ACC112 (cell line): ENCODE measurements at regions not wholly inside any gene's neighbourhood (a gene's known extent, or its start where the extent isn't known, plus 50 kb on each side); places are given as distances from the start of the nearest gene placed in this dataset.
"Not testable (repeated sequence)": the region's sequence is repeated elsewhere in the genome, so short reads cannot be mapped to it uniquely, and the experiment has no call there.

Source experiments
- H2AFZ ChIP-seq: fragments of 200-600 bp; sonication (generic); one replicate; pipeline ENCODE4 v1.6.0; 2017; ENCODE audit warnings: antibody characterized with exemption, low read length; ENCODE audit not compliant: unreplicated experiment
- H3K27ac ChIP-seq: fragments of 200-600 bp; sonication (generic); 2 replicates; pipeline ENCODE4 v1.5.1; 2014; ENCODE audit warnings: low read depth, mild to moderate bottlenecking, antibody characterized with exemption, low read length, moderate library complexity
- H3K27me3 ChIP-seq: fragments of 200-600 bp; sonication (generic); 2 replicates; pipeline ENCODE4 v1.6.1; 2014; ENCODE audit warnings: mild to moderate bottlenecking, antibody characterized with exemption, low read length, moderate library complexity, mixed read lengths; ENCODE audit not compliant: insufficient read depth
- H3K36me3 ChIP-seq: fragments of 200-600 bp; sonication (generic); 2 replicates; pipeline ENCODE4 v1.6.1; 2016; ENCODE audit warnings: mild to moderate bottlenecking, antibody characterized with exemption, low read length, moderate library complexity, mixed read lengths; ENCODE audit not compliant: insufficient read depth
- H3K4me1 ChIP-seq: fragments of 200-600 bp; sonication (generic); one replicate; pipeline ENCODE4 v1.6.1; 2016; ENCODE audit warnings: low read length, mixed read lengths; ENCODE audit not compliant: insufficient read depth, unreplicated experiment, control insufficient read depth
- H3K4me3 ChIP-seq: fragments of 200-600 bp; sonication (generic); 2 replicates; pipeline ENCODE4 v1.5.1; 2014; ENCODE audit warnings: mild to moderate bottlenecking, low read depth, low read length
- H3K79me2 ChIP-seq: fragments of 200-600 bp; sonication (generic); one replicate; pipeline ENCODE4 v1.6.0; 2016; ENCODE audit warnings: low read length; ENCODE audit not compliant: control insufficient read depth, unreplicated experiment, insufficient read depth

DNA sequence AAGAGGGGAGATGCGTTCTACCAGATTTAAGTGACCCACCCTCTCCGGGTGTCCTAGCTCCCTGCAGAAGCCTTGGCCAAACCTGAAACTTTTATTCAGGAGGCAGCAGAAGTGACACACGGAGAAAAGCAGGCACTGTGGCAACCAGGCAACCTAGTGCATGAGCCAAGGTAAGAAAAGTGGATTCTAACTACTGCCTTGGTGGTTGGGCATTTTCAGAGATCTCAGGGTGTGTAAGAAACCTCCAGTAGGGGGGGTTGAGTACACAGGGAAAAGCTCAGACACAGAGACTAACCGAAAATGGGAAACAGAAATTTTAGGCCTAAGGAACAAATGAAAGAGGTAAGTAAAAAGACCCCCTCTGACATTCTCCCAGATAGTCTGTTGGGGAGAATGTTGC lies 645.7 kb downstream of the ANKRD7 start:
- H2AFZ ChIP-seq: no peak overlapping the region
- no peaks in the 10 kb centered on the region for H3K36me3 ChIP-seq

DNA sequence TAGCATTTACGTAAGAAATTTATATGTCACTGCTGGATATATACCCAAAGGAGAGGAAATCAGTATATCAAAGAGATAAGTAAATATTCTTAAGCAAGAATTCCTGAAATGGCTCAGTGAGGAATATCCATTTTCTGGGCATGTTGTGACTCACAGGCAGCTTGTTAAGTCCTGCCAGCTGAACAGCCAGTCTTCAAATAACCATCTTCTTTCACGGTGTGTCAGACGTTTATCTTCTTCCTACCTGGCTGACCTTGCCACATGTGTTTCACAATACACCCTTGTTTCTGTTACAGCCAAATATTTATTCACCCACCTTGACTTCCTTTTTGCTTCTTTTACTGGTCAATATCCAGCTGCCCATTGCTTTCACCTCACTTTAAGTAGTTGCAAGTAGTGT lies 648.1 kb downstream of the ANKRD7 start:
- no peak overlapping the region for H2AFZ ChIP-seq
- H3K27ac ChIP-seq: no peak overlapping the region
- no peaks in the 10 kb centered on the region for H3K79me2 ChIP-seq
- H3K36me3 ChIP-seq: no peaks in the 10 kb centered on the region
- H3K27me3 ChIP-seq: no peaks in the 10 kb centered on the region
- H3K4me1 ChIP-seq: no peaks in the 10 kb centered on the region
- H3K4me3 ChIP-seq: no peak overlapping the region

More for the DNA sequence above, 645.7 kb downstream of the ANKRD7 start:
- H3K4me1 ChIP-seq: no peaks in the 10 kb centered on the region
- H3K79me2 ChIP-seq: no peaks in the 10 kb centered on the region
- no peaks in the 10 kb centered on the region for H3K27me3 ChIP-seq
- H3K27ac ChIP-seq: no peak overlapping the region
- H3K4me3 ChIP-seq: no peak overlapping the region

DNA sequence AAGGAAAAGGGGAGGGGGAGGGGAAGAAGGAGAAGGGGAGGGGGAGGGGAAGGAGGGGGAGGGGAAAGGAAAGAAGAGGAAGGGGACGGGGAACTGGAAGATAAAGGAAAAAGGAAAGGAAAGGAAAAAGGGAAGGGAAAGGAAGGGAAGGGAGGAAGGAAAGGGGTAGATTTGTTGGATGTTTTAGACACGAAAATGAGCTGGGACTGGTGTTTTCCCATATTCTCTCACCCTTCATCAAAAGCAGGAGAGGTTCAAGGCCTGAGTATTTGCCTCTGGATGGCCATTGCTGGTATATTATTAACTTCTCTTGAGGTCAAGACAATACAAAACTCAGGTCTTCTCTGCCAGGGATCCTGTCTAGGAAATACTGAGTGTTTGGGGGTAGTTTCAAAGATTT lies 652.7 kb downstream of the ANKRD7 start:
- Histone ChIP-seq H2AFZ (no peak overlapping the region), H3K27me3 (no peaks in the 10 kb centered on the region), H3K4me3 (no peak overlapping the region), H3K4me1 (no peaks in the 10 kb centered on the region), H3K36me3 (no peaks in the 10 kb centered on the region), H3K79me2 (no peaks in the 10 kb centered on the region), H3K27ac (no peak overlapping the region)

- Histone ChIP-seq H3K79me2 (no peaks in the 10 kb centered on the region), H3K36me3 (no peaks in the 10 kb centered on the region), H2AFZ (no peak overlapping the region), H3K27me3 (no peaks in the 10 kb centered on the region), H3K27ac (no peak overlapping the region), H3K4me3 (no peak overlapping the region), H3K4me1 (no peaks in the 10 kb centered on the region)
Observed at GRCh38 chr7:118878336-118878735, 653.8 kb downstream of the ANKRD7 start.

DNA sequence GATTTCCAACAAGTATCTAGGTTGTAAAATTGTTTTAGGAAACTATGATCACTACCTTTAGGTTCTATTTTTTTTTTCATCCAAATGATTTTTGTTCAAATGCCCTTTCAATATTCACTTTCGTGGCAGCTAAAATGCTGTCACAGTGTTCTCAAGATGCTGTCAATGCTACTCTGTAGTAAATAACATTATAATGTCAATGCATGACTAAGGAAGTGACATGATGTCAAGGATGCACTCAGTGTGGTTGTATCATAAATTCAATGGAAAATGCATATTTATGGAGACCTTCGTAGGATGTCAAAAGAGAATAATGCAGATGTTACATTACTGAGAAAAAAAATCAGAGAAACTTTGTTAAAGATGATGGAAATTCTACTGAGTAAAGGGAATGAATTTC lies 673.8 kb downstream of the ANKRD7 start:
- H3K79me2 ChIP-seq: no peaks in the 10 kb centered on the region
- H2AFZ ChIP-seq: no peak overlapping the region
- H3K36me3 ChIP-seq: no peaks in the 10 kb centered on the region
- no peaks in the 10 kb centered on the region for H3K27me3 ChIP-seq
- H3K4me1 ChIP-seq: no peaks in the 10 kb centered on the region
- no peak overlapping the region for H3K4me3 ChIP-seq
- H3K27ac ChIP-seq: no peak overlapping the region

GRCh38 chr7:118902600-118902999 lies 678.1 kb downstream of the ANKRD7 start:
- Histone ChIP-seq H3K27me3 (no peaks in the 10 kb centered on the region), H2AFZ (no peak overlapping the region)

GRCh38 chr7:118907911-118908527 lies 683.5 kb downstream of the ANKRD7 start:
- Histone ChIP-seq H3K79me2 (no peaks in the 10 kb centered on the region), H3K27ac (no peak overlapping the region), H3K4me3 (no peak overlapping the region), H2AFZ (no peak overlapping the region), H3K27me3 (no peaks in the 10 kb centered on the region; the same call in 1 of the 2 replicates), H3K4me1 (no peaks in the 10 kb centered on the region), H3K36me3 (no peaks in the 10 kb centered on the region)

More at GRCh38 chr7:118902600-118902999, 678.1 kb downstream of the ANKRD7 start:
- Histone ChIP-seq H3K4me1 (no peaks in the 10 kb centered on the region), H3K27ac (no peak overlapping the region), H3K79me2 (no peaks in the 10 kb centered on the region), H3K4me3 (no peak overlapping the region), H3K36me3 (no peaks in the 10 kb centered on the region)

DNA sequence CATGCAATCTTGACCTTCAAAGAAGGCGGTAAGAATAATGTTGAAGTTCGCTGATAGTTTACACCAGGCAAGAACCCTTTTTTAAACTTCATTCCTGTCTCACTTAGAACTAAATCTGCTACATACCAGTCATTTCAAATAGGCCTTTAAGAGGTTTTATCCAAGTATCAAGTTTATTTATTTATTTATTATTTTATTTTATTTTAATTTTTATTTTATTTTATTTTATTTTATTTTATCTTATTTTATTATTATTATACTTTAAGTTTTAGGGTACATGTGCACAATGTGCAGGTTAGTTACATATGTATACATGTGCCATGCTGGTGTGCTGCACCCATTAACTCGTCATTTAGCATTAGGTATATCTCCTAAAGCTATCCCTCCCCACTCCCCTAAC lies 691.6 kb downstream of the ANKRD7 start:
- H3K36me3 ChIP-seq, H3K79me2 ChIP-seq, H2AFZ ChIP-seq, H3K27me3 ChIP-seq, H3K4me3 ChIP-seq, H3K27ac ChIP-seq, H3K4me1 ChIP-seq: not testable (repeated sequence)

GRCh38 chr7:118918556-118918955 lies 694.1 kb downstream of the ANKRD7 start:
- Histone ChIP-seq H3K27ac (no peak overlapping the region), H2AFZ (no peak overlapping the region), H3K36me3 (no peaks in the 10 kb centered on the region), H3K79me2 (no peaks in the 10 kb centered on the region), H3K27me3 (no peaks in the 10 kb centered on the region; the same call in 1 of the 2 replicates), H3K4me1 (no peaks in the 10 kb centered on the region), H3K4me3 (no peak overlapping the region)

DNA sequence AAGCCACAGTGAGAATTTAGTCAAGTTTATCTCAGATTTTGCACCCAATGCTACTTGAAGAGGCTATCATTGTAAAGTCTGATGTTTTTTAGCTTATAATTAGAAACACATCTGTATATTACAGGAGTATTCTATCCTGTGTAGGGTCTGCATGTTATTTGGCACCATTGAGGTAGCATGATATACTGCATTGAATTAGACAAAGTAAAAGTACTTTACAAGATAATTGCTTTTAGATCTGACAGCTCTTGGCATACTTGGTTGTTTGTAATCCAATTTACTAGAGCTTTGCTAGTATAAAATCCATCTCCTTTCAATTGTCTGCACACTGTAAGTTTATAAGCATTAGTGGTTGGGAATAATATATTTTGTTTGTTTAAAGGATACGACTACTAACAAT lies 714.3 kb downstream of the ANKRD7 start:
- H2AFZ ChIP-seq: no peak overlapping the region
- no peaks in the 10 kb centered on the region for H3K4me1 ChIP-seq
- H3K4me3 ChIP-seq: no peak overlapping the region
- H3K27ac ChIP-seq: no peak overlapping the region
- no peaks in the 10 kb centered on the region for H3K27me3 ChIP-seq
- no peaks in the 10 kb centered on the region for H3K79me2 ChIP-seq
- H3K36me3 ChIP-seq: no peaks in the 10 kb centered on the region

- Histone ChIP-seq H3K79me2 (no peaks in the 10 kb centered on the region), H3K4me3 (no peak overlapping the region), H2AFZ (no peak overlapping the region), H3K4me1 (no peaks in the 10 kb centered on the region), H3K27ac (no peak overlapping the region), H3K36me3 (no peaks in the 10 kb centered on the region), H3K27me3 (no peaks in the 10 kb centered on the region)
Observed at GRCh38 chr7:118944271-118944670, 719.8 kb downstream of the ANKRD7 start.
